ENCODE measurements at regions not wholly inside any gene's neighbourhood (a gene's known extent, or its start where the extent isn't known, plus 50 kb on each side); places are given as distances from the start of the nearest gene placed in this dataset.

GRCh38 chr10:88039496-88040200 lies 176.2 kb downstream of the PTEN start:
- H3K27me3 ChIP-seq (ENCODE audit: control insufficient read depth, insufficient read depth, low read length), result no peaks in the 10 kb centered on the region
- H3K27ac ChIP-seq (ENCODE audit: low read length), result no peak overlapping the region
- ATAC-seq (no peak), DNase-seq (ENCODE audit: low read depth, low spot score) (no peak)
- in situ Hi-C loops (cut with HindIII; ENCODE audit: low pct_unique_long_range_greater_than_20kb, low sequenced_read_pairs) (no loop called here), intact Hi-C loops (cut with micrococcal nuclease; ENCODE audit: unreplicated experiment) (no loop called here)
- no peaks in the 10 kb centered on the region for H3K36me3 ChIP-seq (ENCODE audit: control insufficient read depth, insufficient read depth, low read length)
- H3K4me1 ChIP-seq (ENCODE audit: control insufficient read depth, insufficient read depth, low read length), result no peaks in the 10 kb centered on the region
- POLR2A ChIA-PET, result interaction anchor here (0.7 kb wide), 1 partner anchor 22 kb away, joined by 3 read pairs; no protein-coding TSS in a partner anchor
- CTCF ChIA-PET, result no interaction called here
- no TSS peak for BruUV-seq (replicated peaks)
- no peak overlapping the region for H3K4me3 ChIP-seq (ENCODE audit: low read depth in 2 of 2, low read length in 2 of 2)
- no peaks in the 10 kb centered on the region for H3K9me3 ChIP-seq (ENCODE audit: control insufficient read depth, insufficient read depth, low read depth, low read length)
- TF ChIP-seq SIN3A (IDR thresholded peaks at IDR 0.05; ENCODE audit: borderline replicate concordance, insufficient read depth, low read depth, low read length), result no peak
- TF ChIP-seq TCF7L2 (IDR thresholded peaks at IDR 0.05; ENCODE audit: low read depth, low read length), result no peak
- TF ChIP-seq, protein P1, sequence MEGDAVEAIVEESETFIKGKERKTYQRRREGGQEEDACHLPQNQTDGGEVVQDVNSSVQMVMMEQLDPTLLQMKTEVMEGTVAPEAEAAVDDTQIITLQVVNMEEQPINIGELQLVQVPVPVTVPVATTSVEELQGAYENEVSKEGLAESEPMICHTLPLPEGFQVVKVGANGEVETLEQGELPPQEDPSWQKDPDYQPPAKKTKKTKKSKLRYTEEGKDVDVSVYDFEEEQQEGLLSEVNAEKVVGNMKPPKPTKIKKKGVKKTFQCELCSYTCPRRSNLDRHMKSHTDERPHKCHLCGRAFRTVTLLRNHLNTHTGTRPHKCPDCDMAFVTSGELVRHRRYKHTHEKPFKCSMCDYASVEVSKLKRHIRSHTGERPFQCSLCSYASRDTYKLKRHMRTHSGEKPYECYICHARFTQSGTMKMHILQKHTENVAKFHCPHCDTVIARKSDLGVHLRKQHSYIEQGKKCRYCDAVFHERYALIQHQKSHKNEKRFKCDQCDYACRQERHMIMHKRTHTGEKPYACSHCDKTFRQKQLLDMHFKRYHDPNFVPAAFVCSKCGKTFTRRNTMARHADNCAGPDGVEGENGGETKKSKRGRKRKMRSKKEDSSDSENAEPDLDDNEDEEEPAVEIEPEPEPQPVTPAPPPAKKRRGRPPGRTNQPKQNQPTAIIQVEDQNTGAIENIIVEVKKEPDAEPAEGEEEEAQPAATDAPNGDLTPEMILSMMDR (IDR thresholded peaks at IDR 0.05), result no peak
- no peak for TF ChIP-seq POLR2AphosphoS5 (IDR thresholded peaks at IDR 0.05; ENCODE audit: low read depth, low read length)
- TF ChIP-seq, protein P2, sequence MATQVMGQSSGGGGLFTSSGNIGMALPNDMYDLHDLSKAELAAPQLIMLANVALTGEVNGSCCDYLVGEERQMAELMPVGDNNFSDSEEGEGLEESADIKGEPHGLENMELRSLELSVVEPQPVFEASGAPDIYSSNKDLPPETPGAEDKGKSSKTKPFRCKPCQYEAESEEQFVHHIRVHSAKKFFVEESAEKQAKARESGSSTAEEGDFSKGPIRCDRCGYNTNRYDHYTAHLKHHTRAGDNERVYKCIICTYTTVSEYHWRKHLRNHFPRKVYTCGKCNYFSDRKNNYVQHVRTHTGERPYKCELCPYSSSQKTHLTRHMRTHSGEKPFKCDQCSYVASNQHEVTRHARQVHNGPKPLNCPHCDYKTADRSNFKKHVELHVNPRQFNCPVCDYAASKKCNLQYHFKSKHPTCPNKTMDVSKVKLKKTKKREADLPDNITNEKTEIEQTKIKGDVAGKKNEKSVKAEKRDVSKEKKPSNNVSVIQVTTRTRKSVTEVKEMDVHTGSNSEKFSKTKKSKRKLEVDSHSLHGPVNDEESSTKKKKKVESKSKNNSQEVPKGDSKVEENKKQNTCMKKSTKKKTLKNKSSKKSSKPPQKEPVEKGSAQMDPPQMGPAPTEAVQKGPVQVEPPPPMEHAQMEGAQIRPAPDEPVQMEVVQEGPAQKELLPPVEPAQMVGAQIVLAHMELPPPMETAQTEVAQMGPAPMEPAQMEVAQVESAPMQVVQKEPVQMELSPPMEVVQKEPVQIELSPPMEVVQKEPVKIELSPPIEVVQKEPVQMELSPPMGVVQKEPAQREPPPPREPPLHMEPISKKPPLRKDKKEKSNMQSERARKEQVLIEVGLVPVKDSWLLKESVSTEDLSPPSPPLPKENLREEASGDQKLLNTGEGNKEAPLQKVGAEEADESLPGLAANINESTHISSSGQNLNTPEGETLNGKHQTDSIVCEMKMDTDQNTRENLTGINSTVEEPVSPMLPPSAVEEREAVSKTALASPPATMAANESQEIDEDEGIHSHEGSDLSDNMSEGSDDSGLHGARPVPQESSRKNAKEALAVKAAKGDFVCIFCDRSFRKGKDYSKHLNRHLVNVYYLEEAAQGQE (IDR thresholded peaks at IDR 0.05; ENCODE audit: insufficient read depth in 1 of 2, low read depth in 2 of 2, low read length in 1 of 2), result no peak

DNA sequence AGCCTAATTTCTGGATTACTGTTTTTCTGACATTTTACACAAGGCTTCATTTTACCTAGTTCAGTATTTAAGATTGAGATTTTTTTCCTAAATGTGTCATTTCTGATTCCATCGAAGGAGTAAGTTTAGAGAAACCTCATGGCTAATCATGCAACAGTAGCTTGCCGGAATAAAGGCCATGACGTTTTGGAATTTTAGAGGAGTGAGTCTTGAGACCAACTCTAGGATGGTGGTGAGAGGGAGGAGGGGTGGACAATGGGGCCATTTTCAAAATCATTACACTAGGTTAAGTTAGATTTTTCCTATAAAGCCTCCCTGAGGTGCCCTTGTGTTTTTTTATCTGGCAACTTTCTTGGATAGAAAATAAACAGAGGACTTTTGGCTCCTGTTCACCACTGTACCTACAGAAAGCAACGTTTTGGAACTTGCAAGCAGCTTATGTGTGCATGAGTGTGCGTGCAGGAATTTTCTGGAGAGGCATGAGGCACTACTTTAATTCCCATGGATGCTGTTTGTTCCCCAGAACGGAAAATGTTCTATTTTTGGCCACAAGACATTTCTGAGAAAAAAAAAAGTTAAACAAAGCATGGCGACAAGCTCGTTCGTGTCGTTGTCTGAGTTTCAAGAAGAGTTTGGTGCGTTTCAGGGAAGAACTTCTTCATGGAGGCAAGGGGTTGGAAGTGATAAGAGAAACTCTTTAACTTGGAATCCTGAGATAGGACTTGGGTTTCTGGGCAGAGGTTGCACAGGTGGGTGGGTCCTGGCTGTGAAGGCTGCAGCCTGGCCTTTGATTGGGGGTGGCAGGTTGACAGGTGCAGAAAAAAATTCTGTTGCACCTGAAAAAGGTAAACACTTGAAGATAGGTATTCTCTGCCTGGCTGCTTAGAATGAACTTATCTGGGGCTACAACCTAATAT lies 178.1 kb downstream of the PTEN start:
- in situ Hi-C loops (cut with HindIII; ENCODE audit: low pct_unique_long_range_greater_than_20kb, low sequenced_read_pairs) (no loop called here), intact Hi-C loops (cut with micrococcal nuclease; ENCODE audit: unreplicated experiment) (no loop called here)
- ChIA-PET CTCF (no interaction called here), POLR2A (no interaction called here)
- TF ChIP-seq, protein P1 (IDR thresholded peaks at IDR 0.05), result no peak
- TF ChIP-seq POLR2AphosphoS5 (IDR thresholded peaks at IDR 0.05; ENCODE audit: low read depth, low read length) (no peak), SIN3A (IDR thresholded peaks at IDR 0.05; ENCODE audit: borderline replicate concordance, insufficient read depth, low read depth, low read length) (no peak), TCF7L2 (IDR thresholded peaks at IDR 0.05; ENCODE audit: low read depth, low read length) (no peak)
- TF ChIP-seq, protein P2 (IDR thresholded peaks at IDR 0.05; ENCODE audit: insufficient read depth in 1 of 2, low read depth in 2 of 2, low read length in 1 of 2), result no peak
- BruUV-seq (replicated peaks), result no TSS peak
- Histone ChIP-seq H3K4me3 (ENCODE audit: low read depth in 2 of 2, low read length in 2 of 2) (no peak overlapping the region), H3K27ac (ENCODE audit: low read length) (no peak overlapping the region), H3K4me1 (ENCODE audit: control insufficient read depth, insufficient read depth, low read length) (no peaks in the 10 kb centered on the region), H3K9me3 (ENCODE audit: control insufficient read depth, insufficient read depth, low read depth, low read length) (no peaks in the 10 kb centered on the region), H3K27me3 (ENCODE audit: control insufficient read depth, insufficient read depth, low read length) (no peaks in the 10 kb centered on the region), H3K36me3 (ENCODE audit: control insufficient read depth, insufficient read depth, low read length) (no peaks in the 10 kb centered on the region)
- ATAC-seq, result no peak
- DNase-seq (ENCODE audit: low read depth, low spot score), result no peak

Data from Panc1 (cell line).